ENCODE measurements at regions not wholly inside any gene's neighbourhood (a gene's known extent, or its start where the extent isn't known, plus 50 kb on each side); places are given as distances from the start of the nearest gene placed in this dataset.

DNA sequence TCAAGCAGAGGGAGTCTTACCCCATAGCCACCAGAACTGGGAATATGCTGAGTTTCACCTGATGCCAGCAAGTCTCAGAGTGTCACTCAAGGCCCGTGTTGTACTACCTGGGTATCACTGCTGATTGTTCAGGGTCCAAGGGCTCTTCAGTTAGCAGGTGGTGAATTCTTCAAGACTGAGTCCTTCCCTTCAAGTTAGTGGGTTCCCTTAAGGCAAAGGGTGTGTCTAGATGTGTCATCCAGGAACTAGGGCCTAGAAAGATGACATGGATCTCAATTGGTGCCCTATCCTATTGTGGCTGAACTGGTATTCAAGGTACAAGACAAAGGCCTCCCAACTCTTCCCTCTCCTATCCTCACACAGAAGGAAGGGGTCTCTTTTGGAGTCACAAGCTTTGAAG is 159.9 kb upstream of the DIPK2B start:
- no peak for TF ChIP-seq CTCF (conservative IDR thresholded peaks at IDR 0.05; ENCODE audit: low read depth)
- ChIA-PET CTCF (no interaction called here), POLR2A (ENCODE audit: low non-redundant PET) (no interaction called here)

DNA sequence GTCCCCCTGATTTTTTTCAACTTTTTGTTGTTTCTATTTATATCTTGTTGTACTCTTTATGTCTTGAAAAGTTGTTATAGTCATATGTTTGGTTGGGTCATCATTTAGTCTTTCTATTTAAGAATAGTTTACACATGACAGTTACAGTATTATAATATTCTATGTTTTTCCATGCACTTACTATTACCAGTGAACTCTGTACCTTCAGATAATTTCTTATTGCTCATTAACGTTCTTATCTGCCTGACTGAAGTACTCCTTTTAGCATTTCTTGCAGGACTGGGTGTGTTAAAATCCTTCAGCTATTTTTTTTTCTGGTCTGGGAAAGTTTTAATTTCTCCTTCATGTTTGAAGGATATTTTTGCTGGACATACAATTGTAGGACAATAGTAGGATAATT is 157.7 kb upstream of the DIPK2B start:
- POLR2A ChIA-PET (ENCODE audit: low non-redundant PET), result no interaction called here
- CTCF ChIA-PET, result no interaction called here
- no peak overlapping the region for H3K27ac ChIP-seq
- DNase-seq (ENCODE audit: low spot score), result no peak
- TF ChIP-seq CTCF (conservative IDR thresholded peaks at IDR 0.05; ENCODE audit: low read depth), result no peak

More for the DNA sequence above, 159.9 kb upstream of the DIPK2B start:
- DNase-seq (ENCODE audit: low spot score), result no peak
- no peak overlapping the region for H3K27ac ChIP-seq

- TF ChIP-seq CTCF (conservative IDR thresholded peaks at IDR 0.05; ENCODE audit: low read depth), result no peak
- no peak for DNase-seq (ENCODE audit: low spot score)
- ChIA-PET POLR2A (ENCODE audit: low non-redundant PET) (no interaction called here), CTCF (no interaction called here)
- no peak overlapping the region for H3K27ac ChIP-seq
Observed at GRCh38 chrX:45353456-45353855, 152.8 kb upstream of the DIPK2B start.

GRCh38 chrX:45352611-45353010 is 151.9 kb upstream of the DIPK2B start:
- ChIA-PET CTCF (no interaction called here), POLR2A (ENCODE audit: low non-redundant PET) (no interaction called here)

GRCh38 chrX:45351478-45351877 is 150.8 kb upstream of the DIPK2B start:
- no peak for TF ChIP-seq CTCF (conservative IDR thresholded peaks at IDR 0.05; ENCODE audit: low read depth)
- peak; percentile 2 for DNase-seq (ENCODE audit: low spot score)
- CTCF ChIA-PET, result no interaction called here
- POLR2A ChIA-PET (ENCODE audit: low non-redundant PET), result no interaction called here
- no peak overlapping the region for H3K27ac ChIP-seq

More at GRCh38 chrX:45352611-45353010, 151.9 kb upstream of the DIPK2B start:
- H3K27ac ChIP-seq, result no peak overlapping the region
- DNase-seq (ENCODE audit: low spot score), result no peak
- TF ChIP-seq CTCF (conservative IDR thresholded peaks at IDR 0.05; ENCODE audit: low read depth), result no peak

GRCh38 chrX:45348296-45348695 is 147.6 kb upstream of the DIPK2B start:
- no peak overlapping the region for H3K27ac ChIP-seq
- no peak for DNase-seq (ENCODE audit: low spot score)
- no peak for TF ChIP-seq CTCF (conservative IDR thresholded peaks at IDR 0.05; ENCODE audit: low read depth)
- ChIA-PET POLR2A (ENCODE audit: low non-redundant PET) (no interaction called here), CTCF (no interaction called here)

DNA sequence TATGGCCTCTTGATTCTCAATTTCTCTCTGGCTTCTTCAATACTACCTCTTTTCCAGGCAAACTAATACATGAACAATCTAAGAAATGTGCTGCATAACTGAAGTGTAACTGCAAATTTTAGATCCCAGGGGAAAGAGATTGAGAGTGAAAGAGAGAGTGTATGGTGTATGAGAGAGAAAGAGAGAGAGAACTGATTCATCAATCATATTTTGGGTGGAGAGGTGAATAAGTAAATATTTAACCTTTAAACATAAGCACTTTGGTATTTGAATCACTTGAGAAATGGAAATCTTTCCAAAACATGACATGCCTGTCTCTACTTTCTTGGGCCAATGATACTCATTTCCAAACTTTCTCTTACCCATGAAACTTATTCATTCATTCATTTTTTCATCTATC is 147.2 kb upstream of the DIPK2B start:
- DNase-seq (ENCODE audit: low spot score), result no peak
- TF ChIP-seq CTCF (conservative IDR thresholded peaks at IDR 0.05; ENCODE audit: low read depth), result no peak
- no peak overlapping the region for H3K27ac ChIP-seq
- CTCF ChIA-PET, result no interaction called here
- POLR2A ChIA-PET (ENCODE audit: low non-redundant PET), result no interaction called here

All from RWPE1 (cell line).